ENCODE measurements at regions not wholly inside any gene's neighbourhood (a gene's known extent, or its start where the extent isn't known, plus 50 kb on each side); places are given as distances from the start of the nearest gene placed in this dataset.
A peak's percentile ranks its signal among the peaks of the same experiment; 100 is the strongest.

DNA sequence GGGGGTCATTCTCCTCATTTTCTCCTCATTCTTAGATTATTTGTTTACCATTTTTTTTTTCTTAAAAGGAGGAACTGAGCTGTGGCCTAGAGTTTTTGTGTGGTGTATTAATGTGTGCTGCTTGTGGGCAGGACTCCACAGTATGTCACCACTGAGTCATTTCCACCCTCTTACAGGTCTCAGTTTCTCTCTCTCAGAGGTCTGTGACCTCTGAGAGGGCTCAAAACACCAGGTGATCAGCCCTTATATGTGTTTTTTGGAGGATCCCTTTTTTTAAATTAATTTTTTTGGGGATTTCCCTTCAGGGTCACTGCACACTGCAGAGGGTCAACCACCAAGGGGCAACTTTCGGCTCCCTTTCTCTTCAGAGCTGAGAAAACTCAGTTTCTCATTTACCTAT lies 166.4 kb downstream of the SUCNR1 start:
- peak in 1 of 3 donors; percentile 17 for DNase-seq
- H3K36me3 ChIP-seq (replicated peaks in 1 of 2; ENCODE audit: control insufficient read depth in 1 of 2, insufficient read depth in 2 of 2, low read length in 2 of 2), result no peaks in the 10 kb centered on the region
- no peak overlapping the region for H3K27ac ChIP-seq (ENCODE audit: low read depth in 1 of 2, low read length in 2 of 2)
- intact Hi-C loops (cut with micrococcal nuclease), result no loop called here
- H3K4me1 Mint-ChIP-seq, result peaks cover 2% of the 10 kb centered on the region
- TF ChIP-seq, protein P1, sequence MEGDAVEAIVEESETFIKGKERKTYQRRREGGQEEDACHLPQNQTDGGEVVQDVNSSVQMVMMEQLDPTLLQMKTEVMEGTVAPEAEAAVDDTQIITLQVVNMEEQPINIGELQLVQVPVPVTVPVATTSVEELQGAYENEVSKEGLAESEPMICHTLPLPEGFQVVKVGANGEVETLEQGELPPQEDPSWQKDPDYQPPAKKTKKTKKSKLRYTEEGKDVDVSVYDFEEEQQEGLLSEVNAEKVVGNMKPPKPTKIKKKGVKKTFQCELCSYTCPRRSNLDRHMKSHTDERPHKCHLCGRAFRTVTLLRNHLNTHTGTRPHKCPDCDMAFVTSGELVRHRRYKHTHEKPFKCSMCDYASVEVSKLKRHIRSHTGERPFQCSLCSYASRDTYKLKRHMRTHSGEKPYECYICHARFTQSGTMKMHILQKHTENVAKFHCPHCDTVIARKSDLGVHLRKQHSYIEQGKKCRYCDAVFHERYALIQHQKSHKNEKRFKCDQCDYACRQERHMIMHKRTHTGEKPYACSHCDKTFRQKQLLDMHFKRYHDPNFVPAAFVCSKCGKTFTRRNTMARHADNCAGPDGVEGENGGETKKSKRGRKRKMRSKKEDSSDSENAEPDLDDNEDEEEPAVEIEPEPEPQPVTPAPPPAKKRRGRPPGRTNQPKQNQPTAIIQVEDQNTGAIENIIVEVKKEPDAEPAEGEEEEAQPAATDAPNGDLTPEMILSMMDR (IDR thresholded peaks at IDR 0.05), result no peak
- H3K9me3 ChIP-seq (replicated peaks in 1 of 2; ENCODE audit: control insufficient read depth in 1 of 2, insufficient read depth in 1 of 2, low read length in 2 of 2), result no peaks in the 10 kb centered on the region
- no peaks in the 10 kb centered on the region for H3K27me3 Mint-ChIP-seq (ENCODE audit: low read depth in 3 of 3)
- no peak overlapping the region for H3K27ac Mint-ChIP-seq
- H2AFZ ChIP-seq (ENCODE audit: insufficient read depth, low read depth, low read length, poor library complexity, severe bottlenecking), result no peak overlapping the region
- no peak overlapping the region for H3K4me3 ChIP-seq (replicated peaks in 1 of 3; ENCODE audit: low read depth in 2 of 3, low read length in 3 of 3)
- no peak overlapping the region for H3K4me3 Mint-ChIP-seq
- H3K79me2 ChIP-seq (ENCODE audit: insufficient read depth, low read length), result no peaks in the 10 kb centered on the region
- no peaks in the 10 kb centered on the region for H3K27me3 ChIP-seq (ENCODE audit: control insufficient read depth in 2 of 2, insufficient read depth in 2 of 2, low read length in 2 of 2)
- no peaks in the 10 kb centered on the region for H3K4me1 ChIP-seq (ENCODE audit: control insufficient read depth in 1 of 2, insufficient read depth in 2 of 2, low read length in 2 of 2)
- H4K20me1 ChIP-seq (ENCODE audit: insufficient read depth, low read length), result no peaks in the 10 kb centered on the region
- no peak overlapping the region for H3K4me2 ChIP-seq (replicated peaks; ENCODE audit: extremely low read depth, low read length, poor library complexity, severe bottlenecking)
- H3K9me3 Mint-ChIP-seq, result peaks cover 2 to 29% (median 11%) of the 10 kb centered on the region in 7 donors
- no peak overlapping the region for H3K9ac ChIP-seq (ENCODE audit: insufficient read depth, low read length, poor library complexity, severe bottlenecking)
- WGBS (ENCODE audit: insufficient coverage), result 100% methylated on average over 1 of the region's 1 CpG
- no peaks in the 10 kb centered on the region for H3K36me3 Mint-ChIP-seq

DNA sequence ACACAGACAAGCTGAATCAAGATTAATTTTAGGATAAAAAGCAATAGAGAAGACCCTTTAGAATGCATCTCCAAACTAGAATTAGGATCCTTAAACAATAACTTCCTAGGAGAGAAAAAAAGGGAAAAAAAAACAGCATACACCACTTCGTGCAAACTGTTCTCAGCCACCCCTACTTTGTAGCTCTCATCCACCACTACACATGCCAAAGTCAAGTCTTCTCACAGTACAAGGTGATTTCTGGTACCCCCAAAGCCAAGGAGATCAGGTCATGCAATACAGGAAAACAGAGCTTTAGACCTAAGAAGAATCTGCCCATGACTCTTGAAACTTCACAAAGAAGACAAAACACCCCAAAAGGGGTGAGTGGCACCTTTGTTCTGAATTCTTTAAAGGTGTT lies 166.9 kb downstream of the SUCNR1 start:
- H3K9me3 ChIP-seq (replicated peaks in 1 of 2; ENCODE audit: control insufficient read depth in 1 of 2, insufficient read depth in 1 of 2, low read length in 2 of 2), result no peaks in the 10 kb centered on the region
- no peaks in the 10 kb centered on the region for H3K27me3 ChIP-seq (ENCODE audit: control insufficient read depth in 2 of 2, insufficient read depth in 2 of 2, low read length in 2 of 2)
- H3K4me2 ChIP-seq (replicated peaks; ENCODE audit: extremely low read depth, low read length, poor library complexity, severe bottlenecking), result no peak overlapping the region
- no peak overlapping the region for H3K4me3 ChIP-seq (replicated peaks in 1 of 3; ENCODE audit: low read depth in 2 of 3, low read length in 3 of 3)
- H3K27ac Mint-ChIP-seq, result no peak overlapping the region
- H3K79me2 ChIP-seq (ENCODE audit: insufficient read depth, low read length), result no peaks in the 10 kb centered on the region
- no peaks in the 10 kb centered on the region for H3K36me3 Mint-ChIP-seq
- DNase-seq, result no peak
- no peak overlapping the region for H2AFZ ChIP-seq (ENCODE audit: insufficient read depth, low read depth, low read length, poor library complexity, severe bottlenecking)
- no peaks in the 10 kb centered on the region for H3K36me3 ChIP-seq (replicated peaks in 1 of 2; ENCODE audit: control insufficient read depth in 1 of 2, insufficient read depth in 2 of 2, low read length in 2 of 2)
- no peak overlapping the region for H3K4me3 Mint-ChIP-seq
- no CpG with 5 or more reads among the region's 1 CpG for WGBS (ENCODE audit: insufficient coverage)
- intact Hi-C loops (cut with micrococcal nuclease), result no loop called here
- H4K20me1 ChIP-seq (ENCODE audit: insufficient read depth, low read length), result no peaks in the 10 kb centered on the region
- H3K4me1 Mint-ChIP-seq, result peaks cover 3% of the 10 kb centered on the region
- TF ChIP-seq, protein P1 (IDR thresholded peaks at IDR 0.05), result no peak
- no peak overlapping the region for H3K9ac ChIP-seq (ENCODE audit: insufficient read depth, low read length, poor library complexity, severe bottlenecking)
- H3K27me3 Mint-ChIP-seq (ENCODE audit: low read depth in 3 of 3), result no peaks in the 10 kb centered on the region
- no peaks in the 10 kb centered on the region for H3K4me1 ChIP-seq (ENCODE audit: control insufficient read depth in 1 of 2, insufficient read depth in 2 of 2, low read length in 2 of 2)
- peaks cover 0 to 25% (median 9%) of the 10 kb centered on the region in 7 donors for H3K9me3 Mint-ChIP-seq
- no peak overlapping the region for H3K27ac ChIP-seq (ENCODE audit: low read depth in 1 of 2, low read length in 2 of 2)

Data from CD14-positive monocyte (primary cell).